Calu3 (cell line): ENCODE measurements at regions not wholly inside any gene's neighbourhood (a gene's known extent, or its start where the extent isn't known, plus 50 kb on each side); places are given as distances from the start of the nearest gene placed in this dataset.

Source experiments
- BruUV-seq: library from RNA; stranded (reverse); fragments of 400-500 nt; replicated peaks from 2 replicates; lab custom pipeline; 2021; lab: Mats Ljungman, UMichigan
- CTCF ChIA-PET: fragments of 300-600 bp; sonication (Branson Sonifier 250); formaldehyde crosslinking; loops from one replicate; lab custom pipeline; 2022; ENCODE audit warnings: antibody characterized with exemption; lab: Charles Lee
- DNase-seq: peaks from one replicate; pipeline ENCODE4 v3.0.0; 2022
- H3K27ac Mint-ChIP-seq: one replicate; pipeline ENCODE4 v1.8.0; 2022; ENCODE audit warnings: mixed read lengths; ENCODE audit not compliant: unreplicated experiment
- H3K27me3 Mint-ChIP-seq: one replicate; pipeline ENCODE4 v1.8.0; 2022; ENCODE audit warnings: mixed read lengths; ENCODE audit not compliant: unreplicated experiment
- H3K36me3 Mint-ChIP-seq: one replicate; pipeline ENCODE4 v1.8.0; 2022; ENCODE audit warnings: mild to moderate bottlenecking, moderate library complexity, mixed read lengths; ENCODE audit not compliant: insufficient read depth, unreplicated experiment
- H3K4me1 Mint-ChIP-seq: one replicate; pipeline ENCODE4 v1.8.0; 2022; ENCODE audit warnings: mild to moderate bottlenecking, low read depth, mixed read lengths; ENCODE audit not compliant: unreplicated experiment
- H3K4me3 Mint-ChIP-seq: one replicate; pipeline ENCODE4 v1.8.0; 2022; ENCODE audit warnings: mild to moderate bottlenecking, low read depth, moderate library complexity, mixed read lengths; ENCODE audit not compliant: unreplicated experiment
- H3K9me3 Mint-ChIP-seq: one replicate; pipeline ENCODE4 v1.8.0; 2022; ENCODE audit warnings: low read depth, mixed read lengths; ENCODE audit not compliant: unreplicated experiment
- CTCF ChIP-seq: fragments of 200-600 bp; IDR thresholded peaks from one replicate; pipeline ENCODE4 v1.8.0; 2022; ENCODE audit warnings: antibody characterized with exemption; ENCODE audit not compliant: unreplicated experiment
- intact Hi-C: fragments of 100-400 bp; cut with micrococcal nuclease; formaldehyde crosslinking; loops from one replicate; pipeline ENCODE4 v1.10.0; 2022; ENCODE audit not compliant: unreplicated experiment

- H3K27me3 Mint-ChIP-seq: no peaks in the 10 kb centered on the region
- BruUV-seq: no TSS peak
- H3K36me3 Mint-ChIP-seq: no peaks in the 10 kb centered on the region
- no peaks in the 10 kb centered on the region for H3K4me1 Mint-ChIP-seq
- H3K9me3 Mint-ChIP-seq: peaks cover 11% of the 10 kb centered on the region
- H3K4me3 Mint-ChIP-seq: no peak overlapping the region
- no peak for TF ChIP-seq CTCF
- no peak for DNase-seq
- intact Hi-C loops: no loop called here
- no peak overlapping the region for H3K27ac Mint-ChIP-seq
- CTCF ChIA-PET: no interaction called here
Measured at GRCh38 chr11:127462065-127462344, 461.4 kb upstream of the KIRREL3 start.

- H3K36me3 Mint-ChIP-seq: no peaks in the 10 kb centered on the region
- no peak overlapping the region for H3K27ac Mint-ChIP-seq
- intact Hi-C loops: no loop called here
- CTCF ChIA-PET: no interaction called here
- no TSS peak for BruUV-seq
- H3K9me3 Mint-ChIP-seq: peaks cover 11% of the 10 kb centered on the region
- H3K27me3 Mint-ChIP-seq: no peaks in the 10 kb centered on the region
- H3K4me1 Mint-ChIP-seq: no peaks in the 10 kb centered on the region
- no peak for DNase-seq
- no peak overlapping the region for H3K4me3 Mint-ChIP-seq
- no peak for TF ChIP-seq CTCF
Measured at GRCh38 chr11:127461241-127462064, 460.9 kb upstream of the KIRREL3 start.

- H3K27me3 Mint-ChIP-seq: no peaks in the 10 kb centered on the region
- no peak overlapping the region for H3K4me3 Mint-ChIP-seq
- H3K27ac Mint-ChIP-seq: no peak overlapping the region
- no TSS peak for BruUV-seq
- H3K36me3 Mint-ChIP-seq: no peaks in the 10 kb centered on the region
- no peaks in the 10 kb centered on the region for H3K4me1 Mint-ChIP-seq
- TF ChIP-seq CTCF: no peak
- intact Hi-C loops: no loop called here
- CTCF ChIA-PET: no interaction called here
- no peak for DNase-seq
- peaks cover 5% of the 10 kb centered on the region for H3K9me3 Mint-ChIP-seq
Measured at GRCh38 chr11:127458561-127458960, 458.0 kb upstream of the KIRREL3 start.

- no peaks in the 10 kb centered on the region for H3K36me3 Mint-ChIP-seq
- no peak overlapping the region for H3K4me3 Mint-ChIP-seq
- no peaks in the 10 kb centered on the region for H3K27me3 Mint-ChIP-seq
- no peaks in the 10 kb centered on the region for H3K4me1 Mint-ChIP-seq
- no peak for DNase-seq
- BruUV-seq: no TSS peak
- intact Hi-C loops: no loop called here
- TF ChIP-seq CTCF: no peak
- CTCF ChIA-PET: no interaction called here
- H3K9me3 Mint-ChIP-seq: peaks cover 3% of the 10 kb centered on the region
- no peak overlapping the region for H3K27ac Mint-ChIP-seq
Measured at GRCh38 chr11:127454856-127455255, 454.3 kb upstream of the KIRREL3 start.
